ENCODE measurements at regions not wholly inside any gene's neighbourhood (a gene's known extent, or its start where the extent isn't known, plus 50 kb on each side); places are given as distances from the start of the nearest gene placed in this dataset.

DNA sequence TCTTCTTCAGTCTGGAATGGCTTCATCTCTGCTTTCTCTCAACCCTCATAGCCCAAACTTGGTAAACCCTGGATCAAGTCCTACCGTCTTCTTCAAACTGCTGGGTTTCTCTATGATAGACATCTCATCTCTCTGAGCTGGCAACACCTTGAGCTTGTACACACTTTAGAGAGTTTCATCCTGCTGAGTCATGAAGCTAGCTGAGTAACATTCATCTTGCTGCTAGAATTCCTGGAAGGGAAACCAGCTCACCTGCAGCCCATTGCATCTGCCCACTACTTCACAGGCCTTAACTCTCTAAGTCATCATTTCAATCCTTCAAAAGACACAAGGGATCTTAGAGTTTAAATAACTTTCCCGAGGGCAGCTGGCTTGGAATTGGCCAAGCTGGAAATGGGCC lies 175.5 kb upstream of the RORA start:
- Histone ChIP-seq H3K27ac (no peak overlapping the region), H3K4me3 (no peak overlapping the region), H3K4me1 (no peaks in the 10 kb centered on the region), H3K27me3 (peaks cover 0 to 11% (median 4%) of the 10 kb centered on the region in 7 donors), H3K36me3 (no peaks in the 10 kb centered on the region), H3K9me3 (no peaks in the 10 kb centered on the region)
- no peak for DNase-seq
- 91% methylated on average over 2 of the region's 2 CpGs for WGBS, 2 donors
- intact Hi-C loops (cut with DNase I), result no loop called here
- TF ChIP-seq, protein P1, sequence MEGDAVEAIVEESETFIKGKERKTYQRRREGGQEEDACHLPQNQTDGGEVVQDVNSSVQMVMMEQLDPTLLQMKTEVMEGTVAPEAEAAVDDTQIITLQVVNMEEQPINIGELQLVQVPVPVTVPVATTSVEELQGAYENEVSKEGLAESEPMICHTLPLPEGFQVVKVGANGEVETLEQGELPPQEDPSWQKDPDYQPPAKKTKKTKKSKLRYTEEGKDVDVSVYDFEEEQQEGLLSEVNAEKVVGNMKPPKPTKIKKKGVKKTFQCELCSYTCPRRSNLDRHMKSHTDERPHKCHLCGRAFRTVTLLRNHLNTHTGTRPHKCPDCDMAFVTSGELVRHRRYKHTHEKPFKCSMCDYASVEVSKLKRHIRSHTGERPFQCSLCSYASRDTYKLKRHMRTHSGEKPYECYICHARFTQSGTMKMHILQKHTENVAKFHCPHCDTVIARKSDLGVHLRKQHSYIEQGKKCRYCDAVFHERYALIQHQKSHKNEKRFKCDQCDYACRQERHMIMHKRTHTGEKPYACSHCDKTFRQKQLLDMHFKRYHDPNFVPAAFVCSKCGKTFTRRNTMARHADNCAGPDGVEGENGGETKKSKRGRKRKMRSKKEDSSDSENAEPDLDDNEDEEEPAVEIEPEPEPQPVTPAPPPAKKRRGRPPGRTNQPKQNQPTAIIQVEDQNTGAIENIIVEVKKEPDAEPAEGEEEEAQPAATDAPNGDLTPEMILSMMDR (IDR thresholded peaks at IDR 0.05), result no peak
- ATAC-seq, result no peak

DNA sequence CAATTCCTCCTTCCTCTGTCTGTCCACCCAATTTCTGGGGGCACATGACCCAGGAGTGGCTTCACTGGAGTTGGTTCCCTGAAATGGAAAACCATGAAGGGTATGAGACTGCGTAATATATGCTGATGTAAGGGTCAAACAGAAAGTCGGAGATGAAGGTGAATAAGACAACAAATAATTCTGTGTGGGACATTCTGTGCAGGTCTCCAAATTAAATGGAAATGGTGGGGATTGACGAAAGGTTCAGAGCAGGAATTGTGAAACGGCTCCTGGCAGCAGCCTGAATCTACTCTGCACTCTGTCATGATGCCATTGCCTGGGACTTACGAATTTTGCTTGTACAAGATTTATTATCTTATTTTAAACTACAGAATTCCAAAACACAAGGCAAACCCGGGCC lies 174.8 kb upstream of the RORA start:
- H3K4me3 ChIP-seq, result no peak overlapping the region
- ATAC-seq (no peak), DNase-seq (no peak)
- no peaks in the 10 kb centered on the region for H3K9me3 ChIP-seq
- WGBS, 2 donors, result 80 to 83% methylated on average over 6 of the region's 6 CpGs
- H3K4me1 ChIP-seq, result no peaks in the 10 kb centered on the region
- TF ChIP-seq, protein P1 (IDR thresholded peaks at IDR 0.05), result no peak
- intact Hi-C loops (cut with DNase I), result no loop called here
- no peaks in the 10 kb centered on the region for H3K36me3 ChIP-seq
- H3K27me3 ChIP-seq, result peaks cover 0 to 11% (median 4%) of the 10 kb centered on the region in 7 donors
- no peak overlapping the region for H3K27ac ChIP-seq

DNA sequence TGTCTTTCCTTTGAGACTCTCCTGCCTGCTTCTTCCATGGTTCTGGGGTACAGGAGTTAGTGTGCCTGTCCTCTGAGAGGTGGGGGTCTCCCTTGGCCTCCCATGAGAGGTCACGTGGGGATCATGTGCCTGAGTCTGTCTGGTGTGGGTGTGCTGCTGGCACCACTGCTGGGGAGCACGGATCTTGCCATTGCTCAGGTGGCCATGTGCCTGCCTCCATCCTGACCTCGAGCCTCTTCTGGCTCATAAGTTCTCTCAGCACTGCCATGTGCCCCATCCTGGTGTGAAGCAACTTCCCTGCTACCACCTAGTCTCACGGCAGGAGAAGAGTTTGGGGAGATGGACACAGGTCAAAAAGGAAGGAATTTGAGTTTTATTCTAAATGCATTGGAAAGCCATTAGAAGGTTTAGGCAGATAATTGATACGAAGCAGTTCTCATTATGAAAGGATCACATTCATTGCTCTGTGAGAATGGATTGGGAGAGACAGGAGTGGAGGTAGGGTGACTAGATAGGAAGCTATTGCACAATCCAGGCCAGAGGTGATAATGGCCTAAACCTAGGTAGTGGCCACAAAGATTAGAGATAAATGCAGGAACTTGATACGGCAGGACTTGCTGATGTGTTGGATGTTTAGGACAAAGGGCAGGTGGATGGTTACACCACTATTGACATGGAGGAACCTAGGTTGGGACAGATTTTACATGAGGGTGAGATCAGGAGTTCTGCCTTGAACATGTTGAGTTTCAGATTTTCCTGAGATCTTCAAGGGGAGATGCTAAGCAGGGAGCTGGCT lies 173.0 kb upstream of the RORA start:
- intact Hi-C loops (cut with DNase I), result no loop called here
- ATAC-seq, result no peak
- 77 to 85% methylated on average over 6 of the region's 6 CpGs for WGBS, 2 donors

DNA sequence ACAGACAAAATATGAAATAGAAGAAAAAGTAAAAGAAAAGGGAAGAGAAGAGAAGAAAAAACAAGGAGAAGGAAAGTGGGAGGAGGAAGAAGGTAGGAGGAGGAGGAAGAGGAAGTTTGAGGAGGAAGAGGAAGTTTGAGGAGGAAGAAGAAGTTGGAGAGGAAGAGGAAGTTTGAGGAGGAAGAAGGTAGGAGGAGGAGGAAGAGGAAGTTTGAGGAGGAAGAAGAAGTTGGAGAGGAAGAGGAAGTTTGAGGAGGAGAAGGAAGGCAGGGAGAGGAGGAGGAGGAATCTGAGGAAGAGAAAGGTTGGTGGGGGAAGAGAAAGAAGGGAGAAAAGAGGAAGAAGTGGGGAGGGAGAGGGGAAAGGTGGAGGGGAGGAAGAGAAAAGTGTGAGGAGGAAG lies 169.2 kb upstream of the RORA start:
- Histone ChIP-seq H3K36me3 (no peaks in the 10 kb centered on the region), H3K4me1 (peaks cover 0 to 8% (median 0%) of the 10 kb centered on the region in 9 donors), H3K4me3 (no peak overlapping the region), H3K9me3 (peaks cover 0 to 10% (median 0%) of the 10 kb centered on the region in 11 donors), H3K27me3 (peaks cover 0 to 2% (median 0%) of the 10 kb centered on the region in 7 donors), H3K27ac (no peak overlapping the region)
- TF ChIP-seq, protein P1 (IDR thresholded peaks at IDR 0.05), result no peak
- no peak for DNase-seq
- no peak for ATAC-seq
- intact Hi-C loops (cut with DNase I), result loop anchor here in 1 of 10 donors (10.0 kb wide), 1 partner anchor 56 kb away; no protein-coding TSS in a partner anchor

More for the DNA sequence above, 173.0 kb upstream of the RORA start:
- Histone ChIP-seq H3K4me1 (no peaks in the 10 kb centered on the region), H3K4me3 (no peak overlapping the region), H3K9me3 (peaks cover 0 to 10% (median 0%) of the 10 kb centered on the region in 11 donors), H3K36me3 (no peaks in the 10 kb centered on the region), H3K27me3 (peaks cover 0 to 6% (median 0%) of the 10 kb centered on the region in 7 donors), H3K27ac (no peak overlapping the region)
- TF ChIP-seq, protein P1 (IDR thresholded peaks at IDR 0.05), result no peak
- no peak for DNase-seq

Data from heart right ventricle (tissue), 16 donors.